Neural cell (in vitro differentiated cells): ENCODE measurements at regions not wholly inside any gene's neighbourhood (a gene's known extent, or its start where the extent isn't known, plus 50 kb on each side); places are given as distances from the start of the nearest gene placed in this dataset.

Experiments used
- CTCF ChIP-seq: fragments of 450-650 bp; IDR thresholded peaks from 2 replicates; pipeline ENCODE4 v1.5.1; 2014; ENCODE audit warnings: antibody characterized with exemption, mild to moderate bottlenecking, moderate library complexity; ENCODE audit not compliant: poor library complexity, severe bottlenecking
- EP300 ChIP-seq: fragments of 450-650 bp; conservative IDR thresholded peaks from 2 replicates; pipeline ENCODE4 v1.6.1; 2014; ENCODE audit warnings: antibody characterized with exemption, mild to moderate bottlenecking, moderate library complexity; ENCODE audit not compliant: poor library complexity, severe bottlenecking
- EZH2 ChIP-seq: fragments of 200-600, 300-800 bp; shearing (Covaris generic), sonication (generic); IDR thresholded peaks from 2 replicates; pipeline ENCODE4 v1.6.1; 2014; ENCODE audit warnings: antibody characterized with exemption, low read length, borderline replicate concordance, mild to moderate bottlenecking; ENCODE audit not compliant: insufficient read depth, poor library complexity, severe bottlenecking
- MXI1 ChIP-seq: fragments of 450-650 bp; conservative IDR thresholded peaks from 2 replicates; pipeline ENCODE4 v1.6.1; 2014; ENCODE audit warnings: antibody characterized with exemption, mild to moderate bottlenecking; ENCODE audit not compliant: poor library complexity, severe bottlenecking
- POLR2AphosphoS5 ChIP-seq: IDR thresholded peaks from 2 replicates; pipeline ENCODE4 v1.6.1; 2012
- RAD21 ChIP-seq: fragments of 450-650 bp; conservative IDR thresholded peaks from 2 replicates; pipeline ENCODE4 v1.6.1; 2014; ENCODE audit warnings: antibody characterized with exemption, mild to moderate bottlenecking, moderate library complexity
- REST ChIP-seq: IDR thresholded peaks from 2 replicates; pipeline ENCODE4 v1.6.1; 2012; ENCODE audit warnings: borderline replicate concordance
- SMC3 ChIP-seq: fragments of 450-650 bp; conservative IDR thresholded peaks from 2 replicates; pipeline ENCODE4 v1.6.1; 2014; ENCODE audit warnings: antibody characterized with exemption, mild to moderate bottlenecking, moderate library complexity; ENCODE audit not compliant: poor library complexity
- TAF1 ChIP-seq: IDR thresholded peaks from 2 replicates; pipeline ENCODE4 v1.6.1; 2012; ENCODE audit warnings: low read depth

GRCh38 chr10:9172276-9172675 is 1117.8 kb downstream of the GATA3 start:
- TF ChIP-seq RAD21 (no peak), POLR2AphosphoS5 (no peak), TAF1 (no peak), EZH2 (no peak), CTCF (no peak), EP300 (no peak), MXI1 (no peak), REST (no peak), SMC3 (no peak)
